WTC11 (cell line): ENCODE measurements at regions not wholly inside any gene's neighbourhood (a gene's known extent, or its start where the extent isn't known, plus 50 kb on each side); places are given as distances from the start of the nearest gene placed in this dataset.

ENCODE experiments used
- CTCF ChIP-seq: fragments of 200-600 bp; IDR thresholded peaks from 2 replicates; pipeline ENCODE4 v1.8.0; 2022; ENCODE audit warnings: antibody characterized with exemption
- PRDM15 ChIP-seq: sonication (generic); formaldehyde crosslinking; IDR thresholded peaks from 2 replicates; pipeline ENCODE4 v1.8.0; 2022; ENCODE audit warnings: missing genetic modification reagents
- PREB ChIP-seq: sonication (generic); formaldehyde crosslinking; IDR thresholded peaks from 2 replicates; pipeline ENCODE4 v1.8.1; 2022; ENCODE audit warnings: mild to moderate bottlenecking, missing genetic modification reagents, moderate library complexity, borderline replicate concordance

- TF ChIP-seq PREB (CRISPR knock-in tag) (no peak), CTCF (no peak), PRDM15 (CRISPR knock-in tag) (no peak)
These were observed 333.9 kb downstream of the CTTN start for GRCh38 chr11:70732023-70732880.
